ENCODE measurements at regions not wholly inside any gene's neighbourhood (a gene's known extent, or its start where the extent isn't known, plus 50 kb on each side); places are given as distances from the start of the nearest gene placed in this dataset.
"Not testable (repeated sequence)": the region's sequence is repeated elsewhere in the genome, so short reads cannot be mapped to it uniquely, and the experiment has no call there.

- no peak for DNase-seq (ENCODE audit: low read depth in 2 of 2)
These were observed 437.0 kb upstream of the CNTN6 start for GRCh38 chr3:655824-656223.

DNA sequence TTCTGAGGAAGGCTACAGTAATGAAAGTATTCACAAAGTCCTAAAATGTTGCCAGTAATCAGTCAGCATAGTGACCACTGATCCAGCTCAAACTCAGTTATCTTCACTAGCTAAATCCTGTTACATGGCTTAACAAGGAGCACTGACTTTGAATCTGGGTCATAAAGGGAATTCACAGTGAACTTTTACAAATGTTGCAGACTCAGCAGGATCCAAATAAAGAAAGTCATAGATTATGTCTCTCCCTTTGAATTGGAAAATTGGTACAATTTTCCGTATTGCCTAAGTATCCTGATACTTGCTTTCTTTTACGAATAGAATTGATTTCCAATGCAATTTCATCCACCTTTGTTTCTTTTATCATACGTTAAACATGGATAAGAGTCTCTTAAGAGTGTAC lies 431.5 kb upstream of the CNTN6 start:
- no peak for DNase-seq (ENCODE audit: low read depth in 2 of 2)

DNA sequence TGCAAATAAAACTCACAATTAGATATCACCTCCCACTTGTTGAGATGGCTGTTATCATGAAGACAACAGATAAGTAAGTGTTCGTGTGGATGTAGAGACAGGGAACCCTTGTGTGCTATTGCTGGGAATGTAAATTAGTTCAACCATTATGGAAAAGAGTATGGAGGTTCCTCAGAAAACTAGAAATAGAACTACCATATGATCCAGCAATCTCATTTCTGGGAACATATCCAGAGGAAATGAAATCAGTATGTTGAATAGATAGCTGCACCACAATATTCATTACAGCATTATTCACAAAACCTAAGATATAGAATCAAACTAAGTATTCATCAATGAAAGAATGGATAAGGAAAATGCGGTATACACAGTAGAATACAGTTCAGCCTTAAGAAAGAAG lies 418.7 kb upstream of the CNTN6 start:
- DNase-seq (ENCODE audit: low read depth in 2 of 2) = no peak

DNA sequence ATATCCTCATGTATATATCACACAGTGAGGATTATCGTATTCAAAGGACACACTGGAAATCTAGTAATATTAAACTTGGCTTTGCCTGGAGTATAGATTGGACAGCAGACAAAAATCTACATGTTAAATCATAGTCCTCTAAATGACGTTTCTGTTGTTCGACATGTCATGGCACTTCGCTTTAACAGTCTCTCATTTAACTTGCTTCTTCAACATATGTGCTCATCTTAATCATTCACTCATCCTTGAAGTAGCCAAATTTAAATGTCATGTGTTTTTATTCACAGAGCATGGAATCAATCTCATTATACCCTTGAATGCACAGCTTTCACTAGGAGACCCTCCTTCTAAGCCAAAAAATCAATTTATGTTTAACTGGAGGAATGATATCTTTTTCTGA lies 417.0 kb upstream of the CNTN6 start:
- DNase-seq (ENCODE audit: low read depth in 2 of 2) = no peak

DNA sequence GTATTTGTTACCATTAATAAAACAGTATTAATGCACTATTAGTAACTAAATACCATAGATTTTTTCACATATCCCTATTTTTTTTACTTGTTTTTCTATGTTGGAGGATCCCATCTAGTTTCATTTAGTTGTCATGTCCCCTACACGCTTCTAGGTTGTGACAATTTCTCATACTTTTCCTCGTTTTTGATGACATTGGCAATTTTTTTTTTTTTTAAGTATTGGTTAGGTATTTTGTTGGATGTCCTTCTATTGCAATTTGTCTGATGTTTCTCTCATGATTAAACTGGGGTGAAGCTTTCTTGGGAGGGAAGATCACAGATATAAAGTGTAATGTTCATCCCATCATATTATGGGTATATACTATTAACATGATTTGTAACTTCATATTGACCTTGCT lies 409.1 kb upstream of the CNTN6 start:
- no peak for DNase-seq (ENCODE audit: low read depth in 2 of 2)

GRCh38 chr3:690770-691169 lies 402.1 kb upstream of the CNTN6 start:
- DNase-seq (ENCODE audit: low read depth in 2 of 2) = no peak

DNA sequence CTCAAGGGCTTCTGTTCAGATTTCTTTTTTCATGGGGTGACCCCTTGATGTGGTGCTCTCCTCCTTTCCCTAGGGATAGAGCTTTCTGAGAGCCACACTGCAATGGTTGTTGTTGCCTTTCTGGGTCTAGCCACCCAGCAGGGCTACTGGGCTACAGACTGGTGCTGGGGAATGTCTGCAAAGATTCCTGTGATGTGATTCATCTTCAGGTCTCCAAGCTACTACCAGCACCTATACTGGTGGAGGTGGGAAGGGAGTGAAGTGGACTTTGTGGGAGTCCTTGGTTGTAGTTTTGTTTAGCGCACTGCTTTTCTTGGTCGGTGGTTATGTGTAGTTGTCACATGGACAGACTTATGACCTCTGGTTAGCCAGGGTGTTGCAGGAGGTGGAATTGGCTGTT lies 392.3 kb upstream of the CNTN6 start:
- DNase-seq (ENCODE audit: low read depth in 2 of 2) = no peak

DNA sequence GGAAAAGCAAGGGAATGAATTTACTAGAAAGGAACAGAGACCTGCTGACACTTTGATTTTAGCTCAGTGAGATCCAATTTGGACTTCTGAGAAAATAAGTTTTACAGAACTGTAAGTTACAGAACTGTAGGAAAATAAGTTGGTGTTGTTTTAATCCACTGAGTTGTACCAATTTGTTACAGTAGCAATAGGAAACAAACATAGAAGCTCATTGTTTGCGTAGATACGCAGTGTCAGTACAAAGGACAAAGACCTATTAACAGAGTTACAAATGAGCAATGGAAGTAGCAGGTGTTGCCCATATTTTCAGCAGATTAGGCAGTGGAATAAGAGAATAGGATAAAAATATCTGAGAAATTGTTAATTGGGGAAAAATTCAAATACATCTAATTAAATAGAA lies 385.8 kb upstream of the CNTN6 start:
- DNase-seq (ENCODE audit: low read depth in 2 of 2) = no peak

GRCh38 chr3:713006-713621 lies 379.7 kb upstream of the CNTN6 start:
- no peak for DNase-seq (ENCODE audit: low read depth in 2 of 2)

DNA sequence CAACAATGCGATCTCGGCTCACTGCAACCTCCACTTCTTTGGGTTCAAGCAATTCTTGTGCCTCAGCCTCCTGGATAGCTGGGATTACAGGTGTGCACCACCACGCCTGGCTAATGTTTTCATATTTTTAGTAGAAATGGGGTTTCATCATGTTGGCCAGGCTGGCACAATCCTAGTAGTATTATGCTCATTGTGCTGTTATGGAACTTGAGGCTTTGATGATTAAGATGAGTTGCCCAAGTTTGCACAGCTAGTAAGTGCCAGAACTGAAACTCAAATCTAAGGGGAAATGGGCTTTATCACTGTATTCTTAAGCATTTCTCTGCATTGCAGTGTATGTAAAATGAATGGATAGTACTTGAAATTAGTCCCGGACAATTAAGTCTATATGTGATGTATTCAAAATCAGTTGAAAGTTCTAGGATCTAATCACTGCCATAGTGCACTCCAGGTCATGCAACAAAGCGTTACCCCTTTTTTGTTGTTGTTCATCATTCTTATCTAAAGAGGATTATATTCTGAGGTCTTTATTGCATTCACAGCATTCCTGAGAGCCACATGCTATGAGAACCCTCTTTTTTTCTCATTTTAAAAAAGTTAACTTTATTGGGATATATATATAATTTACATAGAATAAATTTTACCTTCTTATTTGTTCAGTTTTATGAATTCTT lies 378.7 kb upstream of the CNTN6 start:
- DNase-seq (ENCODE audit: low read depth in 2 of 2) = no peak

GRCh38 chr3:721086-721485 lies 371.7 kb upstream of the CNTN6 start:
- DNase-seq (ENCODE audit: low read depth in 2 of 2) = no peak

DNA sequence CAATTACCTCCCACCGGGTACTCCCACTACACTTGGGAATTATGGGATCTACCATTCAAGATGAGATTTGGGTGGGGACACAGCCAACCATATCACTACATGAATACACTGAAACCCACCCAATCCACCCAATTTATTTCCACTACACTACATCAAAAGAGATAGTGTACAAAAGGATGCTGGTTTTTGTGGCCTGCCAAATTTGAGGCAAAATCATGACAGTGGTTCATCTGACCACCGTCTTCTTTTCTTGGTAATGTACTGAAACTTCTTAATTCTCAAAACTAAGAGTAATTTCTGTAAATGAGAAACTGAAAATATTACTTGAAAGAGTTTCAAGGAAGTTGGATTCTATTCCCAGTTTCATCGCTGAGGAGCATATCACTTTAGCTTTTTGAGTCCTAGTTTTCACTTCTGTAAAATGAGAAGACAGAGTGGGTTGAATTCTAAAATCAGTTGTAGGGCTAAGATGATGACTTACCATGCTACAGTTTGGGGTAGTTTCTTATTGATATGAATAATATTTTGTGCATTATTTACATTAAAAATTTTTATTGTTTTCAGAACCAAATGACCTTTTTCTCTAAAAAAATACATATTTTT lies 360.4 kb upstream of the CNTN6 start:
- no peak for DNase-seq (ENCODE audit: low read depth in 2 of 2)

GRCh38 chr3:733313-733712 lies 359.5 kb upstream of the CNTN6 start:
- DNase-seq (ENCODE audit: low read depth in 2 of 2) = no peak

- no peak for DNase-seq (ENCODE audit: low read depth in 2 of 2)
These were observed 335.1 kb upstream of the CNTN6 start for GRCh38 chr3:757711-758110.

DNA sequence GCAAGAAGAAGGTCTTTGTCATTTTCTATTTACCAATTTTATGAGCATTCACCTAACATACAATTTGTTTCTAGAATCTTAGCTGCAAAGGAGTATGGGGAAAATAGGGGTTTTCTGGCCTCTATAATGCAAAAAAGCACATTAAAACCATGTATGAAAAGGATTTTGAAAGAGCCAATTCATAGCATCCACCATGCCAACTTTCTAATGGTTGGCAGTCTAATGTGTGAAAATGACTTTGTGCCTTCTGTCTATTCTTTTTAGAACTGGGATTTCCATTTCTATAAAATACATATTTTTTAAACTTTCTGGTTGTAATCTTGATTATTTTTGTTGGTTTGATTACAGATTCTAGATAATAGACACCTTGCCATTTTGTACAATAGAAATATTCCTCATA lies 333.7 kb upstream of the CNTN6 start:
- DNase-seq (ENCODE audit: low read depth in 2 of 2) = no peak

DNA sequence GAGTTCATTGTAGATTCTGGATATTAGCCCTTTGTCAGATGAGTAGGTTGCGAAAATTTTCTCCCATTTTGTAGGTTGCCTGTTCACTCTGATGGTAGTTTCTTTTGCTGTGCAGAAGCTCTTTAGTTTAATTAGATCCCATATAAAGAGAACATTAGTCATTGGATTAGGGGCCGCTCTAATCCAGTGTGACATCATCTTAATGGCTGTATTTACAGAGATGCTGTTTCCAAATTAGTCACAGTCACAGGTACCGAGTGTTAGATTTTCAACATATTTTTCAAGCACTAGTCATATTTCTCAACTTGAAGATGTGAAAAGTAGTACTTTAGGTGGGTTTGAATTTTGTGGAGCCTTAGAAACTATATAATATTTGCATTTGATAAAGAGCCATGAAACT lies 319.4 kb upstream of the CNTN6 start:
- not testable (repeated sequence) for DNase-seq (ENCODE audit: low read depth in 2 of 2)

DNA sequence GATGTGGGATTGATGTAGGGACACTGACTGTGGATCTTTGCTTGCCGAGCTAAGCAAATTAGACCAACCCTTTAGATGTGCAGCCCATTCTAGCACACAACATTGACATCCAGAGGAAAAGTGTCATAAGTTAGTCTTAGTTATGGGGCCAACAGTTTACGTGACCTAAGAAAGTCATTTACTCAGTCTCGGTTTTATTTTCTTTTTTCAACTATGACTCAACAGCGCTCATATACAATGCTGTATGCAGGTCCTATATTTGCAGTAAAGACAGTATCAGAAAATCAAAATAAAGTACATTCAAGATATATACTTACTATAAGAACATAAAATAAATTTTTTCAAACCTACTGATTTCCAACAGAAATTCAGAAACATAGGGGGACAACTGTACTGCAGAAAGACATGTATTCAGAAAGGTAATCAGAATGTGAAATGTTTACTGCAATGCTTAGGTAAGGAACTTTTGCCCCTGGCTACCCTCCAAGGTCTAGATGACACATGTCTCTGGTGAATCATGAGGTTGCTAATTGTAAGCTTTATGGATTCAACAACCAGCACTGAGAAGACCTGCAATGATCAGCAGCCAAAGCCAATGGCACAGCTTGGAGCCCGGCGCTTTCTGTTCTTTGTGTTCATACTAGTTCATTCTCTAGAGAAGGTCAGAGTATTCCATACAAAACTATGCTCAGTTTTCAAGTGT lies 317.5 kb upstream of the CNTN6 start:
- no peak for DNase-seq (ENCODE audit: low read depth in 2 of 2)

DNA sequence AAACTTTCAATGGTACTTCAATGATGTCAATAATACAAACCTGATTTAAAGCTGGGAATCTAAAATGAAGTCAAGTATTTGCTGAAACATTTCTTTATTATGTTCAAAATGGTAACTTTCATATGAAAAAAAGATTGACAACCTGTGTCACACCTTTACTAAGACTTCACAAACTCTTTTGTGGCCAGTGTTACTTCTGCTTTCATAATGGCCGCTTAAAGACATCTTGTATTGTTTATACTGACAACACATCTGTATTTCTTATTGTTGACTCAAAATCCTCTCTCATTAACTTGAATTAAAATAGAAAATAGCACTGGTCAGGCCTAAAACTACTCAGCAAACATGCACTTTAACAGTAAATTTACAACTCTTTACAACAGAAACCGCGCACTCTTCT lies 312.3 kb upstream of the CNTN6 start:
- DNase-seq (ENCODE audit: low read depth in 2 of 2) = no peak

- no peak for DNase-seq (ENCODE audit: low read depth in 2 of 2)
These were observed 301.4 kb upstream of the CNTN6 start for GRCh38 chr3:791442-791841.

DNA sequence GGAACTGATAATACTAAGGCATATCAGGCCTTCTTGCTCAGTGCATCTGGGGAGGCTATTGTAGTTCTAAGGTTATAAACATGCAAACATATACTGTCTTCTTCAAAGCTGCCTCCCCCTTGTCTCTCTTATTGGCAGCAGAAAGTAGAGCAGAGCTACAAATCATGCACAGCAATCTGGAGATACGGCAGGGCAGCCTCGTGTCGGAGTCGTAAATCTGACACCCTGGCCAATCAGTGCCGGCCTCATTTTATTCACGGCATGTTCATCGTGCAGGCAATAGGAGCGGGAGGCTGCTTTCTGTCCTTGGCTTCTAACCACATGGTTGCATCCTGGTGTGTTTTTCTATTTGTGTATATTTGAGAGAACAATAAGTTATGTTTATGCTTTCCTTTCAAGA lies 300.2 kb upstream of the CNTN6 start:
- DNase-seq (ENCODE audit: low read depth in 2 of 2) = no peak

DNA sequence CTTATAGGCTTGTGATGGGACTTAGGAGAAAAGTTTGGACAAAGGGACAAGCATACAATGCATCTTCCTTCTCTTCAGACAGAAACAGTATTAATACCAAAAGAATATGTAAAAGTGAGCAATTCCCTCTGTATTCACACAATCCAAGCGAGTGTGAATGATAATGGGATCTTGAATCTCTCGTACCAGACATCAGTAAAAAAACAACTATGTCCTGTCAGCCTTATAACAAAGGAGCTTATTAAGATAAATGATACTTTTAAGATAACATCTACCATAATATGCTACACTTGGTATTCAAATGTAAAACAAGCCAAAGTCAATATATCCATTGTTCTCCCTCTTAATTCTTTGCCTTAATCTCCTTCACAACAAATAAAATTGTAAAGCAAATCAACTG lies 288.6 kb upstream of the CNTN6 start:
- no peak for DNase-seq (ENCODE audit: low read depth in 2 of 2)

GRCh38 chr3:805326-805725 lies 287.5 kb upstream of the CNTN6 start:
- no peak for DNase-seq (ENCODE audit: low read depth in 2 of 2)

GRCh38 chr3:806006-806405 lies 286.8 kb upstream of the CNTN6 start:
- no peak for DNase-seq (ENCODE audit: low read depth in 2 of 2)
